SIG-M5 treated with dmso at 0.1 percent for 504 hours (cell line): ENCODE measurements at regions not wholly inside any gene's neighbourhood (a gene's known extent, or its start where the extent isn't known, plus 50 kb on each side); places are given as distances from the start of the nearest gene placed in this dataset.
A peak's percentile ranks its signal among the peaks of the same experiment; 100 is the strongest.
"Not testable (repeated sequence)": the region's sequence is repeated elsewhere in the genome, so short reads cannot be mapped to it uniquely, and the experiment has no call there.

ENCODE experiments used
- DNase-seq: peaks from one replicate; lab custom pipeline; 2025; ENCODE audit not compliant: unreplicated experiment; lab: John Stamatoyannopoulos, UW

GRCh38 chr20:40889266-40889665 is 139.4 kb upstream of the TOP1 start:
- not testable (repeated sequence) for DNase-seq

DNA sequence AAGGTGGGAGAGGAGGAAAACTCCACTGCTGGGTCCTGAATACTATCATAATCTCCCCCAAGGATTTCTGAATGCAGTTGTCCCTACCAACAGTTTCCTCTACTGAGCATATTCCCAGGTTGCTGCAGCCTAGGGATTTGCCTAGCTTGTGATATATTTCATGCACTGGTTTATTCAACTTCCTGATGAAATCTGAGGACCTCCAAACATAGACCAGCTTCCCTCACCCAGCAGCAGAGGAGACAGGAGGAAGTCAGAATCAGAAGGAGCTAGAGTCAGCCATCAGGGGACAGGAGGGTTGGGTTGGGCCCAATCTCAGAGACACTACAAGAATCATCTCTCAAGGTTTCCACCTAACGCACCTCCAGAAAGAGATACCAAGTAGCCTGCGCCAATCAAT is 138.4 kb upstream of the TOP1 start:
- no peak for DNase-seq

DNA sequence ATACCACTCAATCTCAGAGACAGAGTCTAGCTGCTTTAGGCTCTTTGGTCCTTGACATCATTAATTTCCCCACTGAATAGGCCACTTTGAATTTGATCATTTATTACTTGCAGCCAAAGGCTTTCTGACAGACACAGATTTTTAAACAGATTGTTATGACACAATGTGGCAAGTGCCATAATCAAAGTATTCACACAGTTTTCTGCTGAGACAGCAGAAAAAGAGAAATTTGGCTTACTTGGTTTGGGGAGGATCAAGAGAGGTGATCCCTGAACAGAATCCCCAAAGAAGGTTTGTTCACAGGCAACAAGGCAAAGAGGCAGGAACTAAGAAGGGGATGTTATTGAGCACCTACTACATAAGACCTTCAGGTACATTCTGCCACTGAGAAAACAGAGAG is 138.0 kb upstream of the TOP1 start:
- DNase-seq: no peak

DNA sequence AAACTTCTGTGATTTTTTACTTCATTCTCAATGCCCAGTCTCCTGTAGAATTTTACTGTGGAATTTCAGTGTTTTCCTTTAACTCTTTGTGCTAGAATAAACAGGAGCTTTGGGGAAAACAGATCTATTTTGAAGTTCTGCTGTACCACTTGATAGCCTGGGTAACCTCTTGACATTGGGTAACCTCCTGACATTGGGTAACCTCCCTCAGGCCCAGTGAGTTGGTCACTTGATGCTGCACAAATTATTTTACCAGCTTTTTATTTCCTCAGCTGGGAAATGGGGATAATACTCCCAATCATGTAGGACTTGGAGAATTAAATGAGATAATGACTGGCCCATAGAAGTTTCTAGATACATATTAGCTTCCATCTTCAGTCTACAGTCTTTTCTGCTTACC is 137.3 kb upstream of the TOP1 start:
- DNase-seq: no peak

GRCh38 chr20:40892642-40893041 is 136.0 kb upstream of the TOP1 start:
- DNase-seq: peak; percentile 34

GRCh38 chr20:40893610-40894236 is 134.9 kb upstream of the TOP1 start:
- no peak for DNase-seq

- DNase-seq: no peak
These were observed 134.4 kb upstream of the TOP1 start for GRCh38 chr20:40894237-40894630.

DNA sequence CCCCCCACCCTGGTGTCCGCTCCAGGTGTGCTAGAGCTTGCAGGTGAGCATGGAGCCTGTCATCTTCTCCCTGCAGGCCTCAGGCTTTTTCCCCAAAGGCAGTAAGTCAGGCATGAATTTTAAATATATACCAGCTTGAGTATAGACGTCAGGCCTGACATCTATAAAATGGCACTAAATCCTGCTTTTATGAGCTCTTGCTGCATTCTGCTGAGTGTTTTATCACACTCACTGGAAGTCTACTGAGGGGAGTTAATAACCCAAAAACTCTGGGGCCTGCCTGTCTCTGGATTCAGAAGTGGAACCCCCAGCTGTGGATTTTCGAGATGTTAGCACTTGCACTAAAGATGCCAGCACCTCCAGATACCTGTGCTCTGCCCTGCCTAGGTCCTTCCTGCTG is 133.4 kb upstream of the TOP1 start:
- DNase-seq: no peak

GRCh38 chr20:40896814-40897700 is 131.6 kb upstream of the TOP1 start:
- no peak for DNase-seq

DNA sequence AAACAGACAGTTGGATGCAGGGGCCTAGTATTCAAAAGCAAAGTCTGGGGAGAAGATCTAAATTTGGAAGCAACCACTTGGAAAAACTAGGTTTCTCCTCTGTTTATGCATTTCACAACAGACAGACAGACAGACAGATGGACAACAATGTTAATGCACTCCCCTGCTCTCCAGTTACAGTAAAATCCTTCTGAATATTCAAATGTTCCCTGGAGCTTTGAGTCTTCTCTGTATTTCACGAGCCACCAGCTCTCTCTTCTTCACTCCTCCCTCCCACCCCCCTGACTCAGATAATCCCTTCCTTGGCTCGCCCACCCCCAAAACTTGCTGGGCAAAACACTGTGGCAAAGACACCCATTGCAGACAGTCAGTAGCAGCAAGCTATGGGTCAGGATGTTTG is 129.3 kb upstream of the TOP1 start:
- no peak for DNase-seq

DNA sequence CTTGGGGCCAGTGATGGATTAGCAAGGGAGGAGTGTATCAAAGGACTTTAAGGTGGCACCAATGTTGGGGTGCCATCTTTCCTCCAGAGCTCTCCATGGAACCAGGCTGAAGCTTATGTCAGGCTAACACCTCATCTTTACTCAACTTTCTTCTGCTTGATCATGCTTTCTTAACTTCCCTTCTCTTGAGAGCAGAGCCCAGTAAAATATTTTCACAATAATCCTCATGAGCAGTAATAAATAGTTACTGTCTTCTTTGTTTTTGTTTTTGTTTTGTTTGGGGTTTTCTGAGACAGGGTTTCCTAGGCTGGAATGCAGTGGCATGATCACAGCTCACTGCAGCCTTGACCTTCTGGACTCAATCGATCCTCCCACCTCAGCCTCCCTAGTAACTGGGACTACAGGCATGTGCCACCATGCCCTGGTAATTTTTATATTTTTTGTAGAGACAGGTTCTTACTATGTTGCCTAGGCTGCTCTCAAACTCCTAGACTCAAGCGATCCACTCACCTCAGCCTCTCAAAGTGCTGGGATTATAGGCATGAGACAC is 127.9 kb upstream of the TOP1 start:
- DNase-seq: no peak

DNA sequence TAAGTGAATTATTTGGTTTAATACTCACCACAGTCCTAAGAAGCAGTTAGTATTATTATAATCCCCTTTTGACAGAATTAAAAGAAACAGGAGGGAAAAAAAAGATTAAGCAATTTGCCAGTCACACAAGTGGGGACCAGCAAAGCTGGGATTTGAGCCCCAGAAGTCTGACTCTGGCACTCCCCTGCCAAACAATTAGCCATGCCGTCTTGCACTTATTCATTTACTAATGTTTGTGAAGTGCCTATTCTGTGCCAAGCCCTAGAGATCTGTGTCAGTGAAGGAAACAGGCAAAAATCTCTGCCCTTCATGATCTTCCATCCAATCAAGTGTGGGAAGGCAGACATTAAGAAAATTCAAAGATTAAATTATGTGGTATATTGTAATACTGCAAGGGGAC is 126.0 kb upstream of the TOP1 start:
- DNase-seq: no peak

DNA sequence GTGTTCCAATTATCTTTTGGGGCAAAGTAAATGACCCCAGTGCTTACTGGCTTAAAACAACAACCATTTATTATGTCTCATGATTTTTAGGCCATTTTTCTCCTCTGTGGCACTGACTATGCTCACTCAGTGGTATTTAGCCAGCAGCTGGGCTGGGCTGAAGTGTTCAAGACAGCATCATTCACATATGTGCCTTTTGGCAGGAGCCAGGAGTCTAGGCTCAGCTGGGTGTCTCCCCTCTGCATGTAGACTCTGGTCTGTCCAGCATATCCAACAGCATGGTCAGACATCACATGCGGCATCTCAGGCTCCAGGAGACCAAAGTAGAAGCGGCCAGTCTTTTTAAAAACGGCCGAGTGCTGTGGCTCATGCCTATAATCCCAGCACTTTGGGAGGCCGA is 120.3 kb upstream of the TOP1 start:
- no peak for DNase-seq

GRCh38 chr20:40909489-40909888 is 119.1 kb upstream of the TOP1 start:
- not testable (repeated sequence) for DNase-seq

DNA sequence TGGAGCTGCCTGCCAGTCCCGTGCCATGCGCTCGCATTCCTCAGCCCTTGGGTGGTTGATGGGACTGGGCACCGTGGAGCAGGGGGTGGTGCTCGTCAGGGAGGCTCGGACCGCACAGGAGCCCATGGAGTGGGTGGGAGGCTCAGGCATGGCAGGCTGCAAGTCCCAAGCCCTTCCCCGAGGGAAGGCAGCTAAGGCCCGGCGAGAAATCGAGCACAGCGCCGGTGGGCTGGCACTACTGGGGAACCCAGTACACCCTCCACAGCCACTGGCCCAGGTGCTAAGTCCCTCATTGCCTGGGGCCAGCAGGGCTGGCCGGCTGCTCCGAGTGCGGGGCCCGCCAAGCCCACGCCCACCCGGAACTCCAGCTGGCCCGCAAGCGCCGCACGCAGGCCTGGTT is 118.2 kb upstream of the TOP1 start:
- DNase-seq: not testable (repeated sequence)

DNA sequence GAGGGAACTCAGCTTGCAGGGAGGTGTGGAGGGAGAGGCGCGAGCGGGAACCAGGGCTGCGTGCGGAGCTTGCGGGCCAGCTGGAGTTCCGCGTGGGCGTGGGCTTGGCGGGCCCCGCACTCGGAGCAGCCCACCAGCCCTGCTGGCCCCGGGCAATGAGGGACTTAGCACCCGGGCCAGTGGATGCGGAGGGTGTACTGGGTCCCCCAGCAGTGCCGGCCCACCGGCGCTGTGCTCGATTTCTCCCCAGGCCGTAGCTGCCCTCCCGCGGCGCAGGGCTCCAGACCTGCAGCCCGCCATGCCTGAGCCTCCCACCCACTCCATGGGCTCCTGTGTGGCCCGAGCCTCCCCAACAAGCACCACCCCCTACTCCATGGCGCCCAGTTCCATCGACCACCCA is 117.5 kb upstream of the TOP1 start:
- DNase-seq: not testable (repeated sequence)

DNA sequence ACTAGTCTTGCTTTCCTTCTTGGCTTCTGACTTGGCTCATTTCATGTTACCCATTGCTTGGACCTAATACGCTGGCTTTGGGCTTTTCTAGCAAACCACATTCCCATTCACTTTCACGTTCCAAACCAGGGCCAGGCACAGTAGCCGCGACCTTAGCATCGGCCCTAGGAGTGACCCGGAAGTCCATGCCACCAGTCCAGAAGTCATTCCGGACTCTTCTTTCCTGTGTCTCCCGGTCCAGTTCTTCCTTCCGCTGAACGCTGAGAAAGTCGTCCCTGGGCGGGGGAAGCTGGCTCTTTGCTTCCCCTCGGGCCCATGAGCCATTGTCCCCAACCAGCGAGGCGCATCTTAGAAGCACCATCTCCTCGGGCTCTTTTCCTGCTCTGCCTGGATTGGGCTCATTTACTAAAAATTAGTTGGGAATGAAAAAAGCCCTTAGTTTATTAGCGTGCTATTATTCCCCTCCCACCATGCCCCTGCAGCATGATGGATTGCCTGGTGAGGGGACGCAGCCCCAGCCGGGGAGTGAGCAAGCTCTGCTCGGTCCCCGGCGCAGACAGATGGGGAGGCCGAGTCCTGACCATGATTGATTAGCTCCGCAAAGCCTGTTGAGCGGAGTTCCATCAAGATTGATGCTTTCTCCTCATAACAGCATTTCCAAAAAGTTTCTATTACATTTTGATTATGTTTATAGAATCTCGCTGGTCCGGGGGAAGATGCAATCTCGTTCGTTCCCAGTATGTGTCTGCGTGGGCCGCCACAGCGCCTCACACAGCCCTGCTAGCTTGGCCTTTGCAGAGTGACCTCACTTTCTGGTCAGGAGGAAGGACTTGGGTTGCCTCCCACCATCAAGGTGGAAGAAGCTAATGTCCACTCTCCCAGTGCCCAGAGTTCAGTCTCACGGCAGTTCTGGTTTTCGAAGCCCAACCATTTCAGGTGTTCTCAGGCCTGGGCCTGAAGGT is 115.1 kb upstream of the TOP1 start:
- no peak for DNase-seq

- DNase-seq: no peak
These were observed 112.9 kb upstream of the TOP1 start for GRCh38 chr20:40915756-40916155.

DNA sequence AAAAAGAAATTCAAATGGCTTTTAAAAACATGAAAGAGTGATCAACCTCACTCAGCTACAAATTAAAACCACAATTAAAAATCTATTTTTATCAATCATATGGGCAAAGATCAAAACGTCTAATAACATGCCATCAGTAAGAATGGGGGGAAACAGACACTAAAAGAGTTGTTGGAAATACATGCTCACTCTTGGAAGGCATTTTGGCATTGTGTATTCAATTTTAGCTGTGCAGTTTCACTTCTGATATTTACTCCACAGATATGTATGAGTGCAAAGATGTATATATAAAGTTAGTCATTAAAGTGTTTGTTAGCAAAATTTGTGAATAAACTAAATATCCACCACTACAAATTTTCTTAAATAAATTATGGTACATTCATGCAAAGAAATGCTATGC is 112.3 kb upstream of the TOP1 start:
- DNase-seq: no peak

- no peak for DNase-seq
These were observed 108.3 kb upstream of the TOP1 start for GRCh38 chr20:40920291-40920690.

GRCh38 chr20:40922865-40923264 is 105.8 kb upstream of the TOP1 start:
- no peak for DNase-seq
